CD4-positive, alpha-beta T cell treated with Interleukin-17A for 4 hours (primary cell): ENCODE measurements at regions not wholly inside any gene's neighbourhood (a gene's known extent, or its start where the extent isn't known, plus 50 kb on each side); places are given as distances from the start of the nearest gene placed in this dataset.

Experiments
- DNase-seq: peaks from one replicate; pipeline ENCODE4 v3.0.0-alpha.2; 2020; ENCODE audit warnings: mixed read lengths

DNA sequence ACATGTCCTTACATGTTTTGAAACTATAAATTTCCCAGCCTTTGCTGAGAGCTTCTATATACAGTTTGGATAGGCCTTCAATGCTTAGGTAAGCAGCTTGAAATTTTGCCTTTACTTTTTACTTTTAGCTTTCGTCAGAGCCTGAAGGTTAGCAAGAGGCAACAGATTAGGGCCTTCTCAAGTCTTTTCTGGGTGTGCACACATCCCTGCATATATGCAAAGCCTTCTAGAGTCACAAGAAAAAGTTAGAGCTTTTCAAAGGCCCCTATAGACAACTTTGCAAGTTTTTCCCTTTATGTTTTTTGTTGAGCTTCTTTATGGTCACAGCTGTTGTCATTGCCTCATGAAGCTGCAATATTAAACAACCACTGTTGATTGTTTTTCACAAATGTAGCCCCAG is 778.4 kb downstream of the GALC start:
- DNase-seq = no peak

DNA sequence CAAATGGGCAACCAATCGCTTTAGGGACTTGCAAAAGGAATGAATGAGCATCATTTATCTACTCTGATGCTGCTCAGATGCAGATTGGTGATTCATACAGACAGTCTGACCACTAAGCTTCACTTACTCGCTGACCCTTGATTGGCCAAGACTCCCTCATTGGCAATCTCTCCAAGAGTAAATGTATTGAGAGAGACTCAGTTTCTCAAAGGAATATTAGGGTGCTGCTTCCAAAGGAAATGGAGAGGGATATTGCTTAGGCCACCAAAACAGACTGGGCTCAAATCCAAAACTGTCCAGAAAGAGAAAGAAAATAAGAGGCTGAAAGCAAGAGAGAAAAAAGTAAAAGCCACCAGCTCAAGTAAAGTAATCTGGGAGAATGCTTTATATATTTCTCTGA is 785.2 kb downstream of the GALC start:
- DNase-seq = no peak

DNA sequence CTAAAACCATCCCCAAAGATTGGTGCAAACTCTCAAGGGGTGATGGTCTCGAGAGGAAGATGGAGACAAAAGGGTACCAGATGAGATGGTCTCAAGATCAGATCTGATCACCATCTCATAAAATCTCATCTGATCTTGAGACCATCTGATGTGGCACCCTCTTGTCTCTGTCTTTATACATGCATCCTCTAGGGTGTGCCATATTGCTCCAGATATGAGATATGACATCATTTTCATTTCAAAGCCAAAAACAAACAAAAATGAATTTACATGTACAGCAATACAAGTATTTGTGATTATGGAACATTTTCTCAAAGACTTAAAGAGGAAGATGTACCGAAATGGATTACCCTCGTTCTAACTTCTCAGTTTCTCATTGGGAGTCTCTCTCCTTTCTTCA is 787.2 kb downstream of the GALC start:
- no peak for DNase-seq

DNA sequence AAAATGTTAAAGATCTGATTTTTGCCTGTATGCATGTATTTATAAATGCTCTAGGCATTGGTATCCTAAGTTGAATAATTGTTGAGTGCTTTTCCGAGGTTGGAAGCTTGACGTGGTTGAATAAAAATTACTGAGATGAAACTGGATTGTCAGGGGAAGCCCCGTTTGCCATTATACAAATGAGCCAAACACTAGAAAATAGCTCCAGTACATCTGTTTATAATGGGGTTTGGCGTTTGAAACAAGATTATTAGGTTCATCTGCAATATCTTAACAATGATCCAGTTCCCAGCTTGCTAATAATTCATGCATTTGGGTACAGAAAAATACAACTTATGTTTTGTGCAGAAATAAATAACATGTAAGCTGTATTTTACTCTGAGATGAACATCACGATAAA is 789.6 kb downstream of the GALC start:
- DNase-seq = no peak

DNA sequence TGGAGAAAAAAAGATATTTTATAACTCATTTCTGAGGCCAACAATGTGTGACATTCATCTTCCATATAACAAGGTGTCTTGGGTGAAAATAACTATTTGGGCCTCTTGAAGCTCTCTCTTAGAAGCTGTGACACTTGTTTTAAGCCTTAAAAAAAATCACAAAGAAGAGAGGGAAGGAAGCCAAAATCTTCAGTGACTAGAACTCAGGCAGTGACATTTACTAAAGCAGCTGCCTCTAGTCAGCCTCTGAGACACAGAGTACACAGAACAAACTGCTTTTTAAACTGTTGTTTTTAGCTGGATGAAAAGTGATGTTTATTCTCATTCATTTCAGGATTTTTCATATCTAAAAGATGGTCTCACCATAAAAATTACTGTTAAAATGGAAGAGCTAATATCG is 793.6 kb downstream of the GALC start:
- no peak for DNase-seq

DNA sequence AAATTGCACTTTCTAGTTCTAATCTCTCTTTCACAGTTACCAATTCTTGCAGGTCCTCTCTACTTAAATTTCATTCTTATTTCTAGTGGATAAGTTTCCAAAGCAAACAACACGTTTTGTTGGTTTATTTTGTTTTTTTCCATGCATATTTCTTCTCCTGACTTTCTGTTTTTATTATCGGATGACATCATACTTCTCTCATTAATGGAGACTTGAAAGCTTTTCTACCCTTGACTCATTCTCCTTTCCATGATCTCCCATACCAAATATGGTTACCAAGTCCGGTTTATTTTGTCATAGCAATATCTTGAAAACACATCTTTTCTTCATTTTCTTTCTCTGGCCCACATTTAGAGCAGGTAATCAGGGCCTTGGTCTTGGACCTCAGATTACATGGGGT is 796.5 kb downstream of the GALC start:
- DNase-seq = no peak

DNA sequence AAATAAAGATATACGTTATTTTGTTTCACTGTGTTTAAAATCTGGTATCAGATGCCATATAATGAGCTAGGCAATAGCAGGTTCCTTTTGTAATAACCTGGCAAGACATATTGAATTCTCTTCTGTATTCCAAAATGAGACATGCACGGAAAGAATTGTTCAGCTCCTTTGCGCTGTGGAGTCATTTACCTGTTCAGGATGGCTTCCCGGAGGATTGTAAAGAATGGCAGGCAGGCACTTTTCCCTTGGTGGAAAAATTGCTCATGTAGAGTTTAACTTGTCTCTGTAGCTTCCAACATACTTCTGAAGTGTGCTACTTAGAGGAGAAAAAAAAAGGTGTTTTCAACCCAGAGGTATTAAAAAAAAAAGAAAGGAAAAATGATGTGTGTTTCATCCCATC is 805.2 kb downstream of the GALC start:
- DNase-seq = no peak

DNA sequence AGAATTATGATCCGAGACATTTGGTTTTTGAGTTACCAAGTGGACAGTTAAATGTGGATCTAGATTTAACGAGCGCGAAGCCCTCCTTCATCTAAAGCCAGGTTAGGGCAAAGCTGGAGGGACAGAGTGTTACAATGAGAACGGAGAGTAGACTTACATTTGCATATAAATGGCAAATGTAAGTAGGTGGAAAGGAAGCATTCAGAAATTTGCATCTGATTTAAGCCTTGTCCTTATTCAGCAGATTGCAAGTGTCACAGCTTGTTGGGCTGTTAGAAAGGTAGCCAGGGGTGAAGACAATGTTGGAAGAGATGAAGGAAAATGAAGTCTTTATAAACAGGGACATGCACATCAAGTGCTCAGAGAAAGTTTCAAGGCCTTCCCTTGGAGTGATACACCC is 806.2 kb downstream of the GALC start:
- DNase-seq = no peak

DNA sequence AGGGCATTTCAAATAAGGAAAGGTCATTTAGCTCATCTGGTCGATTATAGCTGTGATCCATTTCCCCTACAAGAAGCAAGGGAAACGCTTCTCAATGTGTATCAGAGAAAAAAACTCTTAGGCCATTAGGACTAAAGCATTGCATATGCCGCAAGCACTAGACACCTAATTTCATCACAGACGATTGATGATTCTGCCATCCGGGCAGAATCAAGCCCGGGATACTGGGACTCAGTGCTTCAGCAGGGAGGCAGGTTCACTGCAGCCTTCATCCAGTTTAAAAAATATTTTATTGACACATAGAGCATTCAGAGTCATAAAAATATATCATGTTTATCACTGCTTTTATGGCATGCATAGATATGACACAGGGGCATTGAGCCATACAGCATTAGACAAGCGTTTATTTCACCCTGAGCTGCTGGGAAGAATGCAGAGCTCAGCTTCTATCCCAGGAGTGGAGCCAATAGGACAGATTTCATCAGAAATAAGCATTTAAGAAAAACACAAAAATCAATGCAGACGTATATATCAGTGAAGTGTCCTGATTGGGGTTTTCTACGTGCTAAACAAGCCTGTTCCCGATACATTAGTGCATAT is 806.9 kb downstream of the GALC start:
- no peak for DNase-seq

DNA sequence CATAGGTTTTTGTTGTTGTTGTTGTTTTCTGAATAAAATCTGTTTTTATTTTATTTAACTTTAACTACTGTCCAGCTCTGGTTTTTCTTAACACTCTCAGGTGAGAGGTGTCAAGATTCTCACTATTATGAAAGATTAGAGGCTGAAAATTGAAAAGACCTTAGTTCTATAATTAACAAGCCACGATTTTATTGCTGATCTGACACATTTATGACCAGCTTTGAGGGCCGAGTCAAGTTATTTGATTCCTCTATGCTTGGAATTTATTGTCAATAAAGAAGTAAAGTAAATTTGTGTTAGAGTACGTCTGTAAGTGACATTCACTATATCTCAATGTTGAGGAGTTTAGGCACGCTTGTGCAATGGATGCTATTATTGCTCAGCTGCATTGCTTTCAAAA is 808.8 kb downstream of the GALC start:
- DNase-seq = no peak

DNA sequence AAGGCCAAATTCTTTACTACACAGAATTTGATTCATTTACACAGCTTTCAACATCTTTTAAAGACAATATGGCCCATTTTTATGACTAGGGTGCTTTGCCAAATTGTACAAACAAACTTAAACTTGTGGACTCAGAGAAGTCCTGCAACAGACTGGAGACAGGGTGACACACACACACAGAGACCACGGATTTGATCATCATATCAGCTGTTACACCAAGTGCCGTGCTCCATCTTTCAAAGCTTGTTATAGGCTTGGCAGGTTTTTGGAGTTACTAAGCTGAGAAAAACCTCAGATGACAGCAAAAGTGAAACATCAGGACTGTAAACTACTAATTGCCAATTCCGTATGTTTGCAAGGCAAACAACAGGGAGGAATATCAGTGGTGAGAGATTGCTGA is 811.7 kb downstream of the GALC start:
- DNase-seq = no peak

DNA sequence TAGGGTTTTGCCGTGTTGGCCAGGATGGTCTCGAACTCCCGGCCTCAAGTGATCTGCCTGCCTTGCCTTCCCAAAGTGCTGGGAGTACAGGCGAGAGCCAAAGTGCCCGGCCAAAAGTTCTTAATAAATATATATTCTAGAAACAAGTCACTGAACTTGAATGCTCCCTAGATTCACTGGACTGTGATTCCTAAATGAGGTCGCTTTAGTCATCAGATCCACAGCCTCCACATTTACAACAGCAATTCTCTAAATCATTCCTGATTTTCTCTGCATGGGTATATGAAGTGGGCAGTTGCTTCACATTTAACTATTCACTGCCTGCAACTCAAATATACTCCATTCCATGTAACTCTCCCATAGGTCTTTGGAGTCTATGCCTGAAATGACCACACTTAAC is 813.0 kb downstream of the GALC start:
- no peak for DNase-seq

DNA sequence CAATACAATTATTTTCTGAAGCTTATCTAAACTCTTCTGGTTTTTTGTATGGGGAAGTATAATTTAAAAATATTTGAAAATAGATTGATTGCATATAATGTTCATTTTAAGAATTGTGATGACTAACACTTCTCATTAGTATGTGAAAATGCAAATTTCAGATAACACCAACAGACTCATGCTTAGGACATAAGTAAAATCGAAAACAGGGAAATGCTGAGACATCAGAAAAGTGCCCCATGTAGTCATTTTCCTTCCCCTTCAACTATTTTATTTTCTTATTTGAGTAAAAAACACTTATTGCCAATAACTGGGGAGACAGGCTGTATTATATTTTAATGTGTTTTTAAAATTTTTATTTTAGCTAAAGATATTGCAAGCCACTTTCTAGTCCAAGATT is 814.7 kb downstream of the GALC start:
- DNase-seq = no peak

DNA sequence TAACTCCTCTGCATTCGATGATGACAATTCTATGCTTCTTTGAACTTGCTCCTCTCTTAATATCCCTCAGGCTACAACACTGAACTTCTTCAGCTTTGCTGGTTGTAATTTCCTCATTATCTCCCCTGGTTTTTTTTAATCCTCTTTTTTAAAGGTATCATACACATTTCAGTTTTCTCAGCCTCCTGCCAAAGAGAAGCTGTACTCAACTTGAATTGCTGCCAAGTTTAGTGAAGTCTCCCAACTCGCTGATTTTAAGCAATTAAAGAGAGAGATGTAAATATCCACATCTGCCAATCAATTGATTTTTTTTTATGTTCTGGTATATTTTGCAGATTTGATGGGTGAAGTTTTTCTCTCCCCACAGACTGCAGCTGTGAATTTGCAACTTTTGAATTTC is 817.8 kb downstream of the GALC start:
- DNase-seq = no peak

DNA sequence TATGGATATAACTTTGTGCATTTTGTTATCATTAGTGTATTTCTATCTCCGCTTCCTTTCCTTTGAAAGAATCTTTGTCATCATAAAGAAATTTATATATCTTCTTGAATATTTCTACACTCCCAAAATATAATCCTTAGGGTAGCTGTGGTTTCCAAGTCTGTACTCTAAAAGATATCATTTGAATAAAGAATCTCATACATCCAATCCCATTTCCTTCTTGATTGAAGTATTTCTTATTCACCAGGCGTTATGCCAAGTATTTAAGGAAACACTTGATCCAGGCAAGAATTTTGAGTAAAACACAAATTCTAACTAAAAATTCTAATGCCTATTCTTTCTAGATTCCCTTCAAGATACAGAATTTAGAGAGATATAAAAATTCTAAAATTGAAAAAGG is 821.8 kb downstream of the GALC start:
- DNase-seq = no peak

DNA sequence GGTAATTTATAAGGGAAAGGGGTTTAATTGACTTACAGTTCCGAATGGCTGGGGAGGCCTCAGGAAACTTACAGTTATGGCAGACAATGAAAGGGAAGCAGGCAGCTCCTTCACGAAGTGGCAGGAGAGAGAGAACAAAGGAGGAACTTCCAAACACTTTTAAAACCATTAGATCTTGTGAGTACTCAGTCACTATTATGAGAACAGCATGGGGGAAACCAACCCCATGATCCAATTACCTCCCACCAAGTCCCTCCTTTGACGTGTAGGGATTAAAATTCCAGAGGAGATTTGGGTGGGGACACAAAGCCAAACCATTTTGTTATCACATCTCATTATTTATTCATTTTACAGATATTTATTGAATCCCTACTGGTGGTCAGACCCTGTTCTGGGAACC is 822.8 kb downstream of the GALC start:
- DNase-seq = no peak

DNA sequence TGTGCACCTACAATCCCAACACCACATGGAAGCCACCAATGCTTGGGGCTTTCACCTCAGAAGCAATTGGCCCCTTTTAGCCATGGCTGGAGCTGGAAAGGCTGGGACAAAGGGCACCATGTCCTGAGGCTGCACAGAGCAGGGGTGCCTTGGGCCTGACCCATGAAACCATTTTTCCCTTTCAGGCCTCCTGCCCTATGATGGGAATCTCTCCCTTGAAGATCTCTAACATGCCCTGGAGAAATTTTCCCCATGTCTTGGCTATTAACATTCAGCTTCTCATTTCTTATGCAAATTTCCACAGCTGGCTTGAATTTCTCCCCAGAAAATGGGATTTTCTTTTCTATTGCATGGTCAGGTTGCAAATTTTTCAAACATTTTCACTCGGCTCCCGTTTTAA is 823.6 kb downstream of the GALC start:
- DNase-seq = no peak

DNA sequence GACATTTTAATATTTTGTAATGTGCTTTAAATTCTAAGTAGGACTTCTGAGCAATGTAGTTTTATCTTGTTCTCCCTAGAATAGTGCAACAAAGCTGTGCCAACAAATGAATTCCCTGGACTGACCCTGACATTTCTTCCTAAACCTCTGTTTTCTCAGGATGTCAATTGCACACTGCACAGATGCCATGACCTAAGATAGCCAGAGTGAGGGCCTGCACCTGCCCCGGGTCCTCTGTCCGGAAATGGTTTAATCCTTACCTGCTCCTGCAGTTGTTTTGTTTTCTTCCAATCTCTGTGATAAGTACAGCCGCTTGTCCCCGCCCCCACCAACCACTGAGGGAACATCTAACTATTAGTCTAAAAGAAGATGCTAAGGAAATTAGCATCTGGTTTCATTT is 831.5 kb downstream of the GALC start:
- DNase-seq = no peak

DNA sequence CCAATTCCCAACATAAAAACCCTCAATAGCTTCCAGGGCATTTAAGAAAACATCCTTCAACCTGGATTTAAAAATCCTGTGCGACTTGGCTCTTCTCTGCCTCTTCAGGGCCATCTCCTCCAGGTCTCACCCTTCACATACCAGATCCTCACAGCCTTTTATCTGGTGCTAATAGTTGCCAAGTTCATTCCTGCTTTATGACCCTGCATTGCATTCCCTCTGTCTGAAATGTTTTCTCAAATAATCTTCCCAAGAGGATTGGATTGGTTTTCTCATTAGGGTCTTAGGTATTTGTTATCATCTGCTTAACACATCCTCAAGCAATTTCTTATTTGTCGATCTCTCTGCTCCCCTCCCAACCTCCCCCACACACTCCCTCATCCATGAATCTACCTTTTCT is 832.0 kb downstream of the GALC start:
- DNase-seq = no peak

DNA sequence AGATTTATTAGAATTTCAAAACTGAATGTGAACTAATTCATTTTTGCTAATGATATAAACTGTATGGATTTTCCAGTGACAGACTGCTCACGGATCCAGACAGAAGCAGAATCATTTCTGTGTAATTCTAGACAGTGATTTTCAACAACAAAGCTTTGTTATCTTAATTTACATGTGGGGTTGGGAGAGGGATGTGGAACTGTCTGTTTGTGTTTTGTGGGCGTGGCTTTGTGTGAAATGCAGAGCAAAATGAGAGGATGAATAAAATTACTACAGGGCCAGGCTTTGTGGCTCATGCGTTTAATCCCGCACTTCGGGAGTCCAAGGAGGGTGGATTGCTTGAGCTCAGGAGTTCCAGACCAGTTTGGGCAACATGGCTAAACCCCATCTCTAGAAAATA is 834.7 kb downstream of the GALC start:
- DNase-seq = no peak

DNA sequence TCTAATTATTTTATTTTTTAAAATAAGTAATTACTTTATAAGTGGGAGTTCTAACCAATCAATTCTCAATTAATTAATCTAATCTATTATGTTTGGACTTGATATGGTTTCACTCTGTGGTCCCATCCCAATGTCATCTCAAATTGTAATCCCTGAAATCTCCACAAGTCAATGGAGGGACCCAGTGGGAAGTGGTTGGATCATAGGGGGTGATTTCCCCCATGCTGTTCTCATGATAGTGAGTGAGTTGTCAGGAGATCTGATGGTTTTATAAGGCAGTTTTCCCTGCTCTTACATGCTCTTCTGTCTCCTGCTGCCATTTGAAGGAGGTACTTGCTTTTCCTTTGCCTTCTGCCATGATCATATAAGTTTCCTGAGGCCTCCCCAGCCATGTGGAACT is 836.1 kb downstream of the GALC start:
- no peak for DNase-seq

DNA sequence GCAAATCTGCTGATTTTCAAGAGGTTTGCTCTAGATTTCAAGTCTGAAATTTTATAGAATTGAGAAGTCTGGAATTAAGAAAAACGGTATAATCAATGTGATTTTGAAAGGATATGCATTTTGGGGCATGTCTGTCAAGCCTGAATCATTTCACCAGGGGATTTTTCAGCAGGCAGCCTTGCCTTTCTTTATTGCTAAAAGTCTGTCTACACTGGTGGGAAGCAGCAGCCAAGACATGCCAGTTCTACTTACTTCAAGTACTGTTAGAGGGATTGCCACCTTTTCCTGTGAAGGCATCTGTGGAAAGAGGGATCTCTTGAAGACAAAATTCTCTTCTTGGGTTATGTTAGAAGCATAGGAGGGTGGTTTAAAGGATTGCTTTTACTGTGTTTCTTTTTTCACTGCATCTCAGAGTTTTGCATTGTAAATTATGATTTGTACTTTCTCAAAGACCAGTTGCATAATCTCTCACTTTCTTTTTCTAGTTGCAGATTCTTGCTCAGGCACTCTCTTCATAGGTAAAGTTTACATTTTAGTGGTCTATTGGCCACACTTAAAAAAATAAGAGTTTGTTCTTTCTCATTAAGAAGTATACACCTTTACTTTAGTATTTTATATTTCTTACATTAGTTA is 837.0 kb downstream of the GALC start:
- no peak for DNase-seq

DNA sequence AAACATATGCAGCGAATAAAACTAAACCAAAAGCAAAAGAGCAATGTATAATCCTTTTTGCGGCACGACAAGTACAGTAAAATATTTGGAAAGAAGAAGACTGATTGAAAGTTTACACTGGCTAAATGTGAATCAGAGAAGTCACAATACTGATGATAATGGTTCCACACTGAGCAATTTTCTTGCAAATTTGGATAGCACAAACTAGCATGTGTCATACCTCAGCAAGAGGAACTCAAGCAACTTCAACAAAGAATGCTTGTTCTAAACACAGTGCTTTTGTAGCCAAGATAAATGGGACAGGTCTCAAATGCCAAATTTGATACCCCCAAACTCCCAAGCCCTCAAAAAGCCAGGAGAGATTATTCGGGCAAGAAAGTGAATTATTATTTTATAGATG is 839.1 kb downstream of the GALC start:
- DNase-seq = no peak

DNA sequence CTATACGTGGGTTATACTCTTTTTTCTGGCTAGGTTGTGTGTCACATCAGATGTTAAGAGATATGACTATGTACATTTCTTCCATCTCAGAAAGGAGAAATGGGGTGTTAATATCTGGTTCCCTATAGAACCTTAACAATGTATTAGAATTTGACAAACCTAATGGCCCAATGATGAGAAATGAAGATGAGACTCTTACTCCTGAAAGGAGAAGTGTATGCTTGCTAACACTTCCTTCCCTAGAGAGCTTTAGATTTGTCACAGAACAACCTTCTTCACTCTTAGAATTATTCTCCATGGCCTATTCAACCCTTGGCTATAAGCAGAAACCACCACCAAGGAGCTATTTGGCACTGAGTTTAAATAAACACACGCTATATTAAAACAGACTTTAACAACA is 839.6 kb downstream of the GALC start:
- DNase-seq = no peak

DNA sequence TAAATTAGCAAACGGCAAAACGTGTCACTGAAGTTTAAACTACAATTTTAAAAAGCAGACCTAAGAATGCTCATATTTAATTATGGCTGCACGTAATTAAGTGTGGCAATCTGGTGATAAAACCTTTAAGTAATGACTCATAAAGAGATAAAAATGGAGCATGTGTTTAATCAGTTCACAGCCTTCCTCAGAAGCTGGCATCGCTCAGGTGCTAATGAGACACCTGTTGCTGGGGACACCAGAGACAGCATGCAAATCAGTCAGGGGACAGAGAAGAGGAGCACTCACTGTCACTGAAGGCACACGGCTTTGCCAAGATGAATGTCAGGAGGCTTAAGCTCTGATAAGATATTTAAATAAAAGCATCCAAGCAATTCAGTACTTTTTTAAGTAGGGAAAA is 840.3 kb downstream of the GALC start:
- DNase-seq = no peak
